Lower lobe of right lung (tissue), 2 donors: ENCODE measurements at regions not wholly inside any gene's neighbourhood (a gene's known extent, or its start where the extent isn't known, plus 50 kb on each side); places are given as distances from the start of the nearest gene placed in this dataset.

Experiments
- ATAC-seq, 2 donors: fragments of 200-7000 bp; cut with Tn5 transposase; one replicate each; pipeline ENCODE4 v1.9.1; 2020 to 2022; ENCODE audit warnings: mild to moderate bottlenecking in 2 of 2, moderate library complexity in 2 of 2
- DNase-seq: peaks from one replicate; pipeline ENCODE4 v3.0.0-alpha.2; 2020
- H3K27ac ChIP-seq: fragments of 200-600 bp; one replicate; pipeline ENCODE4 v1.8.0; 2022
- H3K27me3 ChIP-seq: fragments of 200-600 bp; one replicate; pipeline ENCODE4 v1.8.0; 2022; ENCODE audit warnings: low read depth
- H3K36me3 ChIP-seq: fragments of 200-600 bp; one replicate; pipeline ENCODE4 v1.8.0; 2022; ENCODE audit warnings: mild to moderate bottlenecking
- H3K4me1 ChIP-seq: fragments of 200-600 bp; one replicate; pipeline ENCODE4 v1.8.0; 2022
- H3K4me3 ChIP-seq: fragments of 200-600 bp; one replicate; pipeline ENCODE4 v1.8.0; 2022; ENCODE audit warnings: mild to moderate bottlenecking
- H3K9me3 ChIP-seq: fragments of 200-600 bp; one replicate; pipeline ENCODE4 v1.8.0; 2022
- intact Hi-C: fragments of 100-400 bp; cut with DNase I; formaldehyde crosslinking; loops from one replicate; pipeline ENCODE4 v1.11.0; 2022
- TF ChIP-seq, protein P1 (sequence below): fragments of 200-600 bp; IDR thresholded peaks from one replicate; pipeline ENCODE4 v1.8.0; 2022; ENCODE audit warnings: antibody characterized with exemption, mild to moderate bottlenecking
- donor health status: DM: no; HTN: yes; CAD: no; lungs with severe emphysema.

DNA sequence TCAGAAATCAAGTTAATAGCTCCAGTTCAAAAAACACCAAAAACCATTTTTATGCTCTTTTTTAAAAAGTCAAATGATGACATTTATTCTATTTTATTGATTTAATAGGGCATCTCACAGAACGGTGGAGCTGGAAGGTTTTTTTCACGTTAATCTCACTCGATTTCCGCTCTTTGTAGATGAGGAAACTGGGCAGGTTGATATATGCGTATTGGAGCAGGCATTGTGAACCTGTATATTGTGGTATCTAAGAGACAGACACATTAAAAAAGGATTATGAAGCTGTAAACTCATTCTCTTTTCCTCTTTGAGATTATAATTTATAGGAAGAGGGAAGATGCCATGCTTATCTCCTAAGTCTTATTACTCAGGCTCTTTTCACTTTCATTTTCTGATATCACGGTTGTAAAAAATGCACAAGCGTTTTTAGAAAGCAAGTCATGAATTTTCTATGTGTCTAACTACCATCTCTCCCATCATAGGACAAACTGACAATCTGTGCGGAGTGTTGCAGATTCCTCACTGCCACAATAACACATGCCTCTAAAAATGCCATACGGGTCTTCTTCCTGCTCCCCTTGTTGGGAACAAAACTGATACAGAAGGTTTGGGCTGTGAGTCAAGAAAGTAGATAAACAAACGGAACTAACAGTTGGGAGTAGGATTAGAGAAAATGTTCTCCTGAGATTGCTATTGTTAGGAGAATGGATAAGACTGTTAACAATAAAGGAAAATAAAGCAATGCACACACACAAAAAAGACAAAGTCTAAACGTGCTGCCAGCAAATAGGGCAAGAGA is 1997.7 kb downstream of the MAT2B start:
- intact Hi-C loops: no loop called here
- DNase-seq (no peak), ATAC-seq (no peak)
- TF ChIP-seq, protein P1, sequence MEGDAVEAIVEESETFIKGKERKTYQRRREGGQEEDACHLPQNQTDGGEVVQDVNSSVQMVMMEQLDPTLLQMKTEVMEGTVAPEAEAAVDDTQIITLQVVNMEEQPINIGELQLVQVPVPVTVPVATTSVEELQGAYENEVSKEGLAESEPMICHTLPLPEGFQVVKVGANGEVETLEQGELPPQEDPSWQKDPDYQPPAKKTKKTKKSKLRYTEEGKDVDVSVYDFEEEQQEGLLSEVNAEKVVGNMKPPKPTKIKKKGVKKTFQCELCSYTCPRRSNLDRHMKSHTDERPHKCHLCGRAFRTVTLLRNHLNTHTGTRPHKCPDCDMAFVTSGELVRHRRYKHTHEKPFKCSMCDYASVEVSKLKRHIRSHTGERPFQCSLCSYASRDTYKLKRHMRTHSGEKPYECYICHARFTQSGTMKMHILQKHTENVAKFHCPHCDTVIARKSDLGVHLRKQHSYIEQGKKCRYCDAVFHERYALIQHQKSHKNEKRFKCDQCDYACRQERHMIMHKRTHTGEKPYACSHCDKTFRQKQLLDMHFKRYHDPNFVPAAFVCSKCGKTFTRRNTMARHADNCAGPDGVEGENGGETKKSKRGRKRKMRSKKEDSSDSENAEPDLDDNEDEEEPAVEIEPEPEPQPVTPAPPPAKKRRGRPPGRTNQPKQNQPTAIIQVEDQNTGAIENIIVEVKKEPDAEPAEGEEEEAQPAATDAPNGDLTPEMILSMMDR: no peak
- Histone ChIP-seq H3K27me3 (no peaks in the 10 kb centered on the region), H3K36me3 (no peaks in the 10 kb centered on the region), H3K4me3 (peak overlapping the region; percentile 33), H3K9me3 (peaks cover 14% of the 10 kb centered on the region), H3K27ac (no peak overlapping the region), H3K4me1 (no peaks in the 10 kb centered on the region)

DNA sequence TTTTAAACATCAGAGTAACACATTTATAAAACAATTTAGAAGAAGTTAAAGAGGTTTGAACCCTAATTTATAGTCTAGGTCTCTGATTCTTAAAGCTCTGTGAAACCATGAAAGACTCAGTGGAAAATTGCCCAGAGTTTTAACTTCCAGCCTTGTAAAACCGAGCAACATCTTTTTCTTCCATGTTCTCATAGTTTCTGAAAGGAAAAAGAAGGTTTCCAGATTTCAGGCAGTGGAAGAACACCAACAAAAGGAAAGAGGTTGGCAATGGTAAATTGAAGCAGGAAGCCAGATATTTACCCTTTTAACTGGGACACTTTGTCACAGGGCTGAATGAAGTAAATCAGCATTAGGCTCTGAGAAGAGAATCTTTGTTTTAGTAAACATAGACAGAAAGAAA is 1999.3 kb downstream of the MAT2B start:
- H3K4me3 ChIP-seq: no peak overlapping the region
- no peaks in the 10 kb centered on the region for H3K27me3 ChIP-seq
- H3K27ac ChIP-seq: no peak overlapping the region
- H3K36me3 ChIP-seq: no peaks in the 10 kb centered on the region
- H3K4me1 ChIP-seq: no peaks in the 10 kb centered on the region
- intact Hi-C loops: no loop called here
- DNase-seq: no peak
- TF ChIP-seq, protein P1: no peak
- H3K9me3 ChIP-seq: peaks cover 17% of the 10 kb centered on the region
- no peak for ATAC-seq

DNA sequence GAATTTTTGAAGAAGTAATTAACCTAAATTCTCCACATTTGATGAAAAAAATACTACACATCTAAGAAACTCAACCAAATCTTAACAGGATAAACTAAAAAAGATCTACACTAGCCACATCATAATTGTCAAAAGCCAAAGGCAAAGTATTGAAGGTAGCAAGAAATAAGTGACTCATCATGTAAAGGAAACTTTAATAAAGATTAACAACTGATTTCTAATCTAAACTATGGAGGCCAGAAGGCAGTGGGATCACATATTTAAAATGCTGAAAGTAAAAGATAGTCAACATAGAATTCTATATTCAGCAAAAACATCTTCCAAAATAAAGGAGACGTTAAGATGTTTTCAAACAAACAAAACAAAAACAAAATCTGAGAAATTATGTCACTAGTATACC is 2002.9 kb downstream of the MAT2B start:
- Histone ChIP-seq H3K36me3 (no peaks in the 10 kb centered on the region), H3K9me3 (peaks cover 17% of the 10 kb centered on the region), H3K4me1 (no peaks in the 10 kb centered on the region), H3K4me3 (no peak overlapping the region), H3K27ac (no peak overlapping the region), H3K27me3 (no peaks in the 10 kb centered on the region)
- ATAC-seq: no peak
- intact Hi-C loops: no loop called here
- DNase-seq: no peak
- TF ChIP-seq, protein P1: no peak

DNA sequence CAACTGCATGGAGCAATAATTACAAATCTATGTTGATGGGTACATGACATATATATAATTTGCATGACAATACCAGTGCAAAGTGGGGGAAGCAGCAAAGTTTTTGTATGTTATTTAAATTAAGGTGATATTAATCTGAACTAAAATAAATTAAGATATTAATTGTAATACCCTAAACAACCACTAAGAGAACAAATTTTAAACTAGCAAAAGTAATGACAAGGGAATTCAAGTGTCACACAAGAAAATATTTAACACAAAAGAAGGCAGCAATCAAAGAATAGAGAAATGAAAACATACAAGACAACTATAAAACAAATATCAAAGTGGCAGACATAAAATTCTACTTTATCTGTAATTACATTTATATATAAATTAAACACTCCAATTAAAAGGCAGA is 2003.4 kb downstream of the MAT2B start:
- H3K9me3 ChIP-seq: peaks cover 17% of the 10 kb centered on the region
- H3K27me3 ChIP-seq: no peaks in the 10 kb centered on the region
- no peak overlapping the region for H3K27ac ChIP-seq
- no peak overlapping the region for H3K4me3 ChIP-seq
- ATAC-seq (no peak), DNase-seq (no peak)
- no peaks in the 10 kb centered on the region for H3K36me3 ChIP-seq
- TF ChIP-seq, protein P1: no peak
- intact Hi-C loops: no loop called here
- no peaks in the 10 kb centered on the region for H3K4me1 ChIP-seq

DNA sequence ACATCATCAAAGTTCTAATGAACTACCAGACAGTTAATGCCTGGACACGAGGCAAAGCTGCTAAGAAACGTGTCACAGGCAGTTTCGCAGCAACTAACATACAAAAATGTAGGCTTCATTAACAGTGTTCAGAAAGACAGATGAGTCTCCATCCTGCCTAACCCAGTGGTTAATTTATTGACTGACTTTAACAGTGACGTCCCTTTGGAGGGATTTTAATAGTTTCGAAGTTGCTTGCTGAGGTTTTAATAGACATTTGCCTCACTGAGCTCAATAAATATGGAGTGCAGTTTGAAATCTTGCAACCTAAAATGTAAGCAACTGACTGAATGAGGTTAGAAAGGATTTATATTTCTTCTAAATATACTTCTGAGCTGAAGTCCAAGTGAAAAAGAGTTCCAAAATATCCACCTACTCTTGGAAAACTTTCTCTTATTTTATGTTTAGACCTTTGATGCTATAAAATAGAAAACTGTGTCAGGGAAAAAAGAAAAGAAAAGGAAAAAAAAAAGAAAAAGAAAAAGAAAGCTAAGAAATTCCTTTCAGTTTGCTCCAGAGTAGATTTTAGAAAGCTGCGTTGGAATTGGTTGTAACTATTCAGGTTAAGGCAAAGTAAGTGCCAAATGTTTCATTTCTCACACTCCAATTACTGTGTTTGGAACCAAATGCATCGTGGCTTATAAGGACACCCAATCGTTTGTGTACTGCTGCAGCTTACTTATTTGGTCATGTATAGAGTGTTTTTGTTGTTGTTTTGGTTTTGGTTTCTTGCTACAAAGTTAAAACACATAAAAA is 2016.6 kb downstream of the MAT2B start:
- H3K9me3 ChIP-seq: no peaks in the 10 kb centered on the region

More for the DNA sequence above, 2016.6 kb downstream of the MAT2B start:
- Histone ChIP-seq H3K4me3 (no peak overlapping the region), H3K27me3 (no peaks in the 10 kb centered on the region), H3K36me3 (no peaks in the 10 kb centered on the region), H3K27ac (no peak overlapping the region), H3K4me1 (no peaks in the 10 kb centered on the region)
- TF ChIP-seq, protein P1: no peak
- ATAC-seq (no peak), DNase-seq (no peak)
- intact Hi-C loops: no loop called here
